ENCODE measurements at regions not wholly inside any gene's neighbourhood (a gene's known extent, or its start where the extent isn't known, plus 50 kb on each side); places are given as distances from the start of the nearest gene placed in this dataset.

DNA sequence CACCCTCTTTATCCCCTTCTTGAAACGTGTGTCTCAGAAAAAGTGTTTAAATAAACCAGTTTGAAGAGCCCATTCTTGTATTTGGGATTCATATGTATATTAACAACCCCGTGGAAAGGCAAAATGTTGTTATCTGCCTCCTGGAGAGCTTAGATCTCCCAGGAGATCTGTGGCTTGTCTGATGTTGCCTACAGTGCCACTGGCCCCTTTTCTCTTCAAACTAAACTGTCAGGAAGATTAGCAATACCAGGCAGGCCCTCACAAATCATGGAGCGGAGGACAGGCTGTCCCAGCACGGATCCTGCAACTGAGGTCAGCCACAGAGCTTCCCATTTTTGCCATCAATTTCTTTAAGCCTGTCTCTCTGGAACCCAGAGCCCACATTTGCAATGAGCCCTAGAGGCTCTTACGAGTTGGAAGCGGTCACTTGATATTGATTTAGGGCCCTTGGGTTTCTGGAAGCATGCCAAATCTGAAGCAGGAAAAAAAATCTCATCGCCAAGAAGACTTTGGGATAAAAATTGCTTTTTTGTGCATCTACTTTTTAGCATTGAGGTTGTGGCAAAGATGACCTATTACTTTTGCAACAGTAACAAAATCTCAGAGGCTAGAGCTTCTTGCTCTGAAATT lies 234.1 kb downstream of the OPA1 start:
- TF ChIP-seq EZH2 (IDR thresholded peaks at IDR 0.05; ENCODE audit: low read depth, unreplicated experiment) = no peak
- TF ChIP-seq ZNF114 (CRISPR knock-in tag; IDR thresholded peaks at IDR 0.05) = no peak
- TF ChIP-seq, protein P1, sequence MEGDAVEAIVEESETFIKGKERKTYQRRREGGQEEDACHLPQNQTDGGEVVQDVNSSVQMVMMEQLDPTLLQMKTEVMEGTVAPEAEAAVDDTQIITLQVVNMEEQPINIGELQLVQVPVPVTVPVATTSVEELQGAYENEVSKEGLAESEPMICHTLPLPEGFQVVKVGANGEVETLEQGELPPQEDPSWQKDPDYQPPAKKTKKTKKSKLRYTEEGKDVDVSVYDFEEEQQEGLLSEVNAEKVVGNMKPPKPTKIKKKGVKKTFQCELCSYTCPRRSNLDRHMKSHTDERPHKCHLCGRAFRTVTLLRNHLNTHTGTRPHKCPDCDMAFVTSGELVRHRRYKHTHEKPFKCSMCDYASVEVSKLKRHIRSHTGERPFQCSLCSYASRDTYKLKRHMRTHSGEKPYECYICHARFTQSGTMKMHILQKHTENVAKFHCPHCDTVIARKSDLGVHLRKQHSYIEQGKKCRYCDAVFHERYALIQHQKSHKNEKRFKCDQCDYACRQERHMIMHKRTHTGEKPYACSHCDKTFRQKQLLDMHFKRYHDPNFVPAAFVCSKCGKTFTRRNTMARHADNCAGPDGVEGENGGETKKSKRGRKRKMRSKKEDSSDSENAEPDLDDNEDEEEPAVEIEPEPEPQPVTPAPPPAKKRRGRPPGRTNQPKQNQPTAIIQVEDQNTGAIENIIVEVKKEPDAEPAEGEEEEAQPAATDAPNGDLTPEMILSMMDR (conservative IDR thresholded peaks at IDR 0.05; ENCODE audit: low read depth in 2 of 2) = no peak
- no peak for TF ChIP-seq POLR2AphosphoS5 (IDR thresholded peaks at IDR 0.05; ENCODE audit: low read depth)
- TF ChIP-seq CREB1 (CRISPR knock-in tag; IDR thresholded peaks at IDR 0.05; ENCODE audit: low read depth) = no peak
